ENCODE measurements at regions not wholly inside any gene's neighbourhood (a gene's known extent, or its start where the extent isn't known, plus 50 kb on each side); places are given as distances from the start of the nearest gene placed in this dataset.

GRCh38 chr1:200245473-200245872 lies 164.4 kb downstream of the ZNF281 start:
- DNase-seq, result peak; percentile 39

- peak; percentile 36 for DNase-seq
Observed at GRCh38 chr1:200243042-200243437, 166.8 kb downstream of the ZNF281 start.

- no peak for DNase-seq
Observed at GRCh38 chr1:200242110-200243041, 167.5 kb downstream of the ZNF281 start.

GRCh38 chr1:200240656-200241055 lies 169.2 kb downstream of the ZNF281 start:
- no peak for DNase-seq

- DNase-seq, result peak; percentile 65
Observed at GRCh38 chr1:200238311-200238710, 171.5 kb downstream of the ZNF281 start.

GRCh38 chr1:200237066-200237465 lies 172.8 kb downstream of the ZNF281 start:
- DNase-seq, result no peak

GRCh38 chr1:200234938-200235337 lies 174.9 kb downstream of the ZNF281 start:
- DNase-seq, result no peak

- peak; percentile 80 for DNase-seq
Observed at GRCh38 chr1:200233393-200233792, 176.4 kb downstream of the ZNF281 start.

GRCh38 chr1:200231787-200232231 lies 178.0 kb downstream of the ZNF281 start:
- peak; percentile 80 for DNase-seq

GRCh38 chr1:200230671-200231070 lies 179.2 kb downstream of the ZNF281 start:
- DNase-seq, result no peak

GRCh38 chr1:200228486-200228885 lies 181.3 kb downstream of the ZNF281 start:
- DNase-seq, result no peak

GRCh38 chr1:200228081-200228480 lies 181.8 kb downstream of the ZNF281 start:
- no peak for DNase-seq

Measured in fibroblast of upper back skin (primary cell).